Brain microvascular endothelial cell (primary cell): ENCODE measurements at regions not wholly inside any gene's neighbourhood (a gene's known extent, or its start where the extent isn't known, plus 50 kb on each side); places are given as distances from the start of the nearest gene placed in this dataset.

Experiments
- DNase-seq: peaks from one replicate; pipeline ENCODE4 v3.0.0-alpha.2; 2020
- H3K27ac ChIP-seq: fragments of 250-450 bp; sonication (Bioruptor Pico); 2 replicates; pipeline ENCODE4 v1.5.1; 2020; ENCODE audit warnings: mild to moderate bottlenecking, moderate library complexity
- H3K27me3 ChIP-seq: fragments of 250-450 bp; sonication (Bioruptor Pico); replicated peaks from 2 replicates; pipeline ENCODE4 v1.5.1; 2020; ENCODE audit warnings: mild to moderate bottlenecking
- H3K36me3 ChIP-seq: fragments of 250-450 bp; sonication (Bioruptor Pico); replicated peaks from 2 replicates; pipeline ENCODE4 v1.5.1; 2020; ENCODE audit warnings: mild to moderate bottlenecking
- H3K4me3 ChIP-seq: 2 replicates; pipeline ENCODE4 v1.5.1; 2011; ENCODE audit warnings: low read depth, mild to moderate bottlenecking, control low read depth, low read length, moderate library complexity
- in situ Hi-C: cut with HindIII; loops from 2 replicates; pipeline ENCODE4 v1.10.0; 2017; ENCODE audit warnings: low sequenced_read_pairs, low pct_ligation_motif_present
- TF ChIP-seq, protein P1 (sequence below): IDR thresholded peaks from 2 replicates; pipeline ENCODE4 v1.5.1; 2011; ENCODE audit warnings: low read depth, mild to moderate bottlenecking, moderate library complexity, low read length, control low read depth, inconsistent platforms; ENCODE audit errors: missing control alignments

DNA sequence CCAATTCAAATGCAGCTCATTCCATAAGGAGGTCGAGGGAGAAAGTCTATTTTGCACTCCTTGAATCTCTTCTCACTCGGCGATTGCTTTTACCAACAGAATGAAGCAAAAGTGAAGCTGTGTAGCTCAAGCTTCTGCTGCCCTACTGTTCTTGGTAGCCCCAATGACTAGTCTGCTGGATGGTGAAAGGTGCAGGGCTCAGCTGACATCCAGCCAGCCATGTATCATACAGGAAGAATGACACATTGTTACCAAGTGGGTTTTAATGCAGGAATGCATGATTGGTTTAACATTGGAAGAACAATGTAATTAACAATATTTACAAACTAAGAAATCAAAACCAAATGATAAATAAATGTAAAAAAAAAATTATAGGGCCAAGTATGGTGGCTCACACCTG is 286.2 kb upstream of the HSFY2 start:
- Histone ChIP-seq H3K4me3 (no peak overlapping the region), H3K27ac (no peak overlapping the region), H3K27me3 (no peaks in the 10 kb centered on the region), H3K36me3 (no peaks in the 10 kb centered on the region)
- TF ChIP-seq, protein P1, sequence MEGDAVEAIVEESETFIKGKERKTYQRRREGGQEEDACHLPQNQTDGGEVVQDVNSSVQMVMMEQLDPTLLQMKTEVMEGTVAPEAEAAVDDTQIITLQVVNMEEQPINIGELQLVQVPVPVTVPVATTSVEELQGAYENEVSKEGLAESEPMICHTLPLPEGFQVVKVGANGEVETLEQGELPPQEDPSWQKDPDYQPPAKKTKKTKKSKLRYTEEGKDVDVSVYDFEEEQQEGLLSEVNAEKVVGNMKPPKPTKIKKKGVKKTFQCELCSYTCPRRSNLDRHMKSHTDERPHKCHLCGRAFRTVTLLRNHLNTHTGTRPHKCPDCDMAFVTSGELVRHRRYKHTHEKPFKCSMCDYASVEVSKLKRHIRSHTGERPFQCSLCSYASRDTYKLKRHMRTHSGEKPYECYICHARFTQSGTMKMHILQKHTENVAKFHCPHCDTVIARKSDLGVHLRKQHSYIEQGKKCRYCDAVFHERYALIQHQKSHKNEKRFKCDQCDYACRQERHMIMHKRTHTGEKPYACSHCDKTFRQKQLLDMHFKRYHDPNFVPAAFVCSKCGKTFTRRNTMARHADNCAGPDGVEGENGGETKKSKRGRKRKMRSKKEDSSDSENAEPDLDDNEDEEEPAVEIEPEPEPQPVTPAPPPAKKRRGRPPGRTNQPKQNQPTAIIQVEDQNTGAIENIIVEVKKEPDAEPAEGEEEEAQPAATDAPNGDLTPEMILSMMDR, result no peak
- in situ Hi-C loops, result no loop called here
- no peak for DNase-seq

DNA sequence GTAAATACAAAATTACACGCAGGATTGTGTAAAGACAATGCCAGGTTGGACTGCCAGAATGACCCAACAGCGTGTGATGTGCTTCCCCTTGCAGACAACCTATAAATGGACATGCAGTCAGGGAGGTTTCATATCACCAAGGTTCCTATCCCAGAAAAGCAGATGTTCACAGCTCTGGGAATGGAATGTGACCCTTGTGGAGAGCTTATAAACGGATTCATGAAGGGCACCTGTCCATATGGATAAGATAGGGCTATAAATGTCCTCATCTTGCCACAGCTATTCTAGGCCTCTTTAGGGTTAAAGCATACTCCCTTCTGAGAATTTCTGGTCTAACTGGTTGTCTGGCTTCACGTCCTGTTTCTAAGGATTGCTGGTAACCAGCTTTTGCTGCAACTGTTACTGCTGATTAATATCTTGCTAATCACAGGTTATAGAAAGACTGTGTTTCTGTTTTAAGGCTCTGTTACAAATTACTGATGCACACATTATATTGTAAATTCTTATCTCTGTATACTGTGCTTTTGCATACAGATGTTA is 285.4 kb upstream of the HSFY2 start:
- H3K27ac ChIP-seq, result no peak overlapping the region
- TF ChIP-seq, protein P1, result no peak
- no peak overlapping the region for H3K4me3 ChIP-seq
- DNase-seq, result no peak
- H3K36me3 ChIP-seq, result no peaks in the 10 kb centered on the region
- in situ Hi-C loops, result no loop called here
- H3K27me3 ChIP-seq, result no peaks in the 10 kb centered on the region

DNA sequence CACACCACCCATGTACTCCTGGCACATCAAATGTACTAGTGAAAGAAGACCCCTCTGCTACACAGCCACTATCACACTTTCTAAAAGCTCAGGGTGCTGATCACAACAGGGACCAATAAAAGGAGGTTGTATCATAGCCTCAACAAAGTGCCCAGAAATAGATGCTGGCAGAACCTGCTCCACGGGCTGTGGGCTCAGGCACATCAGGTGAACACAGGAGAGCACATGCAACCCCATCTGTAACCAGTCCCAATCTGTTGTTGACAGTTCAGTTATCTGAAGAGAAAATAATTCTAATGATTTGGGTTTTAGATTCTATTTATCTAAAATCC is 282.6 kb upstream of the HSFY2 start:
- in situ Hi-C loops, result no loop called here
- TF ChIP-seq, protein P1, result no peak
- Histone ChIP-seq H3K4me3 (no peak overlapping the region), H3K27me3 (no peaks in the 10 kb centered on the region), H3K36me3 (no peaks in the 10 kb centered on the region), H3K27ac (no peak overlapping the region)
- DNase-seq, result no peak

DNA sequence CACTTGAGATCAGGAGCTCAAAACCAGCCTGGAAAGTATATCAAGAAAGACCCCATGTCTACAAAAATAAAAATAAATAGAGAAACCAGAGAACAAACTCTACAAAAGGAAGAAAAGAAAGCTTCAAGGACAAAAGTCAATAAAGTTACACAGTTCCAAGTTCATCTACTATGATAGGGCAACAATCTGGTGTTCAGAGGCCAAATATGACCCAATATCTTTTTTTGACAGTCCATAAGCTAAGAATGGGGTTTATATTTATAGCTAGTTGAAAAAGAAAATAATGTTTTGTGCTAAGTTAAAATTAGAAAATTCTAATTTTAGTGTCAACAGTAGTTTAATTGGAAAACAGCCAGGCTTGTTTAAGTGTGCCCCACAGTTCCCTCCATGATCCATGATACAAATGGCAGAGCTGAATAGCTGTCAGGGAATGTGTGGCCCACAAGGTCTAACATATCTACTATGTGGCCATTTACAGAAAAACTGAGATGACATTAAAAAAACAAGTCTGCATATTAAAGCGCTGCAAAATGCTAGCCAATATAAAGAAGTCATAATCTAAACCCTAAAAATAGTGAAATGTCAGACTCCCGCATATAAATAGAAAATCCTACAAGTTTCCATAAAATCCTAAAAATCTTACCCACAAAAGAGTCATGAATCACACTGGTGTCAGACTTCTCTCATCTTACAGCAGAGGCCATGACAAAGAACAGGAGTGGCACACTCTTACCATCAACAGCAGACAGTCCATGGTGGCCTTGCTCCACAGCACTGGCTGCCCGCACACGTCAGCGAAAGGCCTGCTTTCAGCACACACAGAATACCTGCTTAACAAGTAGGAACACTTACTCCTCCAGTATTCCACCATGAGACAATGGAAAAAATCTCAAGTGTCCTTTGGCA is 281.9 kb upstream of the HSFY2 start:
- TF ChIP-seq, protein P1, result no peak
- in situ Hi-C loops, result no loop called here
- no peak for DNase-seq
- Histone ChIP-seq H3K36me3 (no peaks in the 10 kb centered on the region), H3K4me3 (no peak overlapping the region), H3K27ac (no peak overlapping the region), H3K27me3 (no peaks in the 10 kb centered on the region)

DNA sequence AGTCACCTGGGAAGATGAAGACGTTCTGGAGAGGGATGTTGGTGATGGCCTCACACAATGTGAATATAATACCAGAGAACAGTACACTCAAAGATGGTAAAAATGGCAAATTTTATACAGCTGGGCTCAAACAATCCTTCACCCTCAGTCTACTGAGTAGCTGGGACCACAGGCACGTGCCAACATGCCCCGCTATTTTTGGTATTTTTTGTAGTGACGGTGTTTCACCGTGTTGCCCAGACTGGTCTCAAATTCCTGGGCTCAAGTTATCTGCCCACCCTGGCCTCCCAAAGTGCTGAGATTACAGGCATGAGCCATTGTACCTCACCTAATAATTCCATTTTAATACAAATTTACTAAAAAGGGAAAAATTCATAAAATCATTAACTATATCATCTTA is 280.3 kb upstream of the HSFY2 start:
- no peaks in the 10 kb centered on the region for H3K36me3 ChIP-seq
- in situ Hi-C loops, result no loop called here
- TF ChIP-seq, protein P1, result no peak
- no peak for DNase-seq
- no peaks in the 10 kb centered on the region for H3K27me3 ChIP-seq
- H3K4me3 ChIP-seq, result no peak overlapping the region
- no peak overlapping the region for H3K27ac ChIP-seq
